Upper lobe of left lung (tissue), 6 donors: ENCODE measurements at regions not wholly inside any gene's neighbourhood (a gene's known extent, or its start where the extent isn't known, plus 50 kb on each side); places are given as distances from the start of the nearest gene placed in this dataset.

ENCODE experiments used
- ATAC-seq, 2 donors: fragments of 200-7000 bp; cut with Tn5 transposase; one replicate each; pipeline ENCODE4 v1.9.1; 2022; ENCODE audit warnings: mild to moderate bottlenecking in 2 of 2, moderate library complexity in 2 of 2; ENCODE audit not compliant: low FRiP score in 2 of 2
- DNase-seq, 2 donors: peaks; one replicate each; pipeline ENCODE4 v3.0.0-alpha.2; 2019 to 2020
- H3K27ac ChIP-seq, 4 donors: fragments of 200-600 bp; sonication (generic); one replicate each; pipeline ENCODE4 v1.5.1; 2016 to 2019
- H3K27me3 ChIP-seq, 4 donors: fragments of 200-600 bp; sonication (generic); one replicate each; pipeline ENCODE4 v1.5.1; 2017 to 2019
- H3K36me3 ChIP-seq, 4 donors: fragments of 200-600 bp; sonication (generic); one replicate each; pipeline ENCODE4 v1.5.1; 2016 to 2019
- H3K4me1 ChIP-seq, 4 donors: fragments of 200-600 bp; sonication (generic); one replicate each; pipeline ENCODE4 v1.5.1; 2018 to 2019
- H3K4me3 ChIP-seq, 4 donors: fragments of 200-600 bp; sonication (generic); one replicate each; pipeline ENCODE4 v1.5.1; 2017 to 2019; ENCODE audit warnings: mild to moderate bottlenecking in 2 of 4, moderate library complexity in 1 of 4
- H3K9me3 ChIP-seq, 4 donors: fragments of 200-600 bp; sonication (generic); one replicate each; pipeline ENCODE4 v1.5.1; 2018 to 2019
- EP300 ChIP-seq, 4 donors: sonication (generic); formaldehyde crosslinking; IDR thresholded peaks; one replicate each; pipeline ENCODE4 v1.5.1; 2017; ENCODE audit warnings: antibody characterized with exemption in 4 of 4, control low read depth in 2 of 4
- POLR2A ChIP-seq, 4 donors: fragments of 450-650 bp; IDR thresholded peaks; one replicate each; pipeline ENCODE4 v1.5.1; 2016 to 2017; ENCODE audit warnings: antibody characterized with exemption in 4 of 4, mild to moderate bottlenecking in 2 of 4
- POLR2AphosphoS5 ChIP-seq, 2 donors: sonication (generic); formaldehyde crosslinking; IDR thresholded peaks; one replicate each; pipeline ENCODE4 v1.5.1; 2017; ENCODE audit warnings: antibody characterized with exemption in 2 of 2
- WGBS, 2 donors: methylation state at CpG; one replicate each; pipeline ENCODE4 v1.1.5; 2017 to 2018; 5-methylcytosine and 5-hydroxymethylcytosine counted together
- TF ChIP-seq, protein P1 (sequence below), 6 experiments: fragments of 450-650 bp in 4 of 6; fragments of 200-600 bp in 2 of 6; sonication (generic) in 2 of 6; IDR thresholded peaks; one replicate each; pipeline ENCODE4 v1.5.1; 2016 to 2019; ENCODE audit warnings: antibody characterized with exemption in 6 of 6
- donor health status: DM: no; HTN: no; CAD: no; lungs with moderate emphysema.
- donor health status: DM: no; HTN: yes; CAD: no; lungs with severe emphysema.

DNA sequence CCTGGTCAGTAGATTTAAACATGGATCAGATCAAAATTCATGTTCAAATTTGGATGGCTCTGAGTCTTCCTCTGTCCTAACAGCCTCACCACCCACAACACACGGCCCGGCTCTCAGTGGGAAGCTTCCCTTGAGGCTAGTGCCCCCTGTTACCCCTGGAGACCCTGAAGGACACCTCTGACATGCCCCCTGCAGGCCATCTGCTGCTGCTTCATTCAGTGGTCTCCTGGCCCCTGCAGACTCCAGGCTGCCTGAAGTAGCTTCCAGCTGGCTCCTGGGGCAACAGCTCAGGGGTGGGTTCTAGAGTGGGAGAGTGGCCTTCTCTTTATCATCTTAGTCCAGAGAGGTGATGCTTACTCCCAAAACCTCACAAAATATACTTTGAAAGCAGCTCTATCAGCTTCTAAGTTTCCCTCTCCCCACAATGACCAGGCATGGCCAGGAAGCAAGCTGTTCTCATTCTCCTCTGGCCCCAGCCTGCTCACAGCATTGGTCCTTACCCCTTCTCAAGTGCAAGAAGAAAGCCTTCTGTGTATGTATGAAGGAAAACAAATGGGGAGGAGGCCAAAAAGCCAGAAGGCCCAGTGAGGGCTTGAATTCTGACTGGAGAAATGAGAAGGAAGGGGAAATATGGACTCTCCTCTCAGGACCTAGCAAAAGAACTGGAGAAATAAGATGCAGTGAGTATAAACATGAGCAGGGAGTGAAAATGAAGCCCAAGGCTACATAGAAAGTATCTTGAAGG is 189.6 kb upstream of the INHBA start:
- 75 to 80% methylated on average over 2 of the region's 2 CpGs for WGBS, 2 donors
- Histone ChIP-seq H3K36me3 (no peaks in the 10 kb centered on the region), H3K4me1 (no peaks in the 10 kb centered on the region), H3K4me3 (no peak overlapping the region), H3K27ac (no peak overlapping the region), H3K9me3 (no peaks in the 10 kb centered on the region), H3K27me3 (no peaks in the 10 kb centered on the region)
- TF ChIP-seq, protein P1, sequence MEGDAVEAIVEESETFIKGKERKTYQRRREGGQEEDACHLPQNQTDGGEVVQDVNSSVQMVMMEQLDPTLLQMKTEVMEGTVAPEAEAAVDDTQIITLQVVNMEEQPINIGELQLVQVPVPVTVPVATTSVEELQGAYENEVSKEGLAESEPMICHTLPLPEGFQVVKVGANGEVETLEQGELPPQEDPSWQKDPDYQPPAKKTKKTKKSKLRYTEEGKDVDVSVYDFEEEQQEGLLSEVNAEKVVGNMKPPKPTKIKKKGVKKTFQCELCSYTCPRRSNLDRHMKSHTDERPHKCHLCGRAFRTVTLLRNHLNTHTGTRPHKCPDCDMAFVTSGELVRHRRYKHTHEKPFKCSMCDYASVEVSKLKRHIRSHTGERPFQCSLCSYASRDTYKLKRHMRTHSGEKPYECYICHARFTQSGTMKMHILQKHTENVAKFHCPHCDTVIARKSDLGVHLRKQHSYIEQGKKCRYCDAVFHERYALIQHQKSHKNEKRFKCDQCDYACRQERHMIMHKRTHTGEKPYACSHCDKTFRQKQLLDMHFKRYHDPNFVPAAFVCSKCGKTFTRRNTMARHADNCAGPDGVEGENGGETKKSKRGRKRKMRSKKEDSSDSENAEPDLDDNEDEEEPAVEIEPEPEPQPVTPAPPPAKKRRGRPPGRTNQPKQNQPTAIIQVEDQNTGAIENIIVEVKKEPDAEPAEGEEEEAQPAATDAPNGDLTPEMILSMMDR (IDR thresholded peaks at IDR 0.05), result no peak
- TF ChIP-seq POLR2A (IDR thresholded peaks at IDR 0.05) (no peak), EP300 (IDR thresholded peaks at IDR 0.05) (no peak), POLR2AphosphoS5 (IDR thresholded peaks at IDR 0.05) (no peak)
- DNase-seq (no peak), ATAC-seq (peak in 1 of 2 donors; percentile 46)

DNA sequence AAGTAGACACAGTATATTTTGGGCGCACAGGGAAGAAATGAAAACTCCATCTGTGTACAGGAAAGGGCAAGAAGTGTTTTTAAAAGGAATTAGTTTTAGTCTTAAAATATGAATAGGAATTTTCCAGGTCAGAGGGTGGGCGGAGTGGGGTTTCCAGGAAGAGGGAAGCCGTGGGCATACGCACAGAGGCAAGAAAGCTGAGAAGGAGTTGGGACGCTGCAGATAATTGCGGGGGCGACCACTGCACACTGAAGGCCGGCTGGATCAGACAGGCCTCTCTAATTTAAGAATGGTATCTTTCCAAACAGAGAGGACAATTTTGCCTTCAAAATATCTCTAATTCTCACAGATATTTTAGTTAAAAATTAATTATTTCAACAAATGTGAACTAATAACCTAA is 189.1 kb upstream of the INHBA start:
- no peak overlapping the region for H3K4me3 ChIP-seq
- H3K9me3 ChIP-seq, result no peaks in the 10 kb centered on the region
- no peaks in the 10 kb centered on the region for H3K36me3 ChIP-seq
- no peaks in the 10 kb centered on the region for H3K27me3 ChIP-seq
- no peak overlapping the region for H3K27ac ChIP-seq
- TF ChIP-seq EP300 (IDR thresholded peaks at IDR 0.05), result no peak
- no peak for TF ChIP-seq POLR2AphosphoS5 (IDR thresholded peaks at IDR 0.05)
- TF ChIP-seq, protein P1 (IDR thresholded peaks at IDR 0.05), result no peak
- no peak for TF ChIP-seq POLR2A (IDR thresholded peaks at IDR 0.05)
- peaks cover 0 to 4% (median 2%) of the 10 kb centered on the region in 4 donors for H3K4me1 ChIP-seq
- DNase-seq (no peak), ATAC-seq (no peak)
- 79 to 83% methylated on average over 8 of the region's 8 CpGs for WGBS, 2 donors

DNA sequence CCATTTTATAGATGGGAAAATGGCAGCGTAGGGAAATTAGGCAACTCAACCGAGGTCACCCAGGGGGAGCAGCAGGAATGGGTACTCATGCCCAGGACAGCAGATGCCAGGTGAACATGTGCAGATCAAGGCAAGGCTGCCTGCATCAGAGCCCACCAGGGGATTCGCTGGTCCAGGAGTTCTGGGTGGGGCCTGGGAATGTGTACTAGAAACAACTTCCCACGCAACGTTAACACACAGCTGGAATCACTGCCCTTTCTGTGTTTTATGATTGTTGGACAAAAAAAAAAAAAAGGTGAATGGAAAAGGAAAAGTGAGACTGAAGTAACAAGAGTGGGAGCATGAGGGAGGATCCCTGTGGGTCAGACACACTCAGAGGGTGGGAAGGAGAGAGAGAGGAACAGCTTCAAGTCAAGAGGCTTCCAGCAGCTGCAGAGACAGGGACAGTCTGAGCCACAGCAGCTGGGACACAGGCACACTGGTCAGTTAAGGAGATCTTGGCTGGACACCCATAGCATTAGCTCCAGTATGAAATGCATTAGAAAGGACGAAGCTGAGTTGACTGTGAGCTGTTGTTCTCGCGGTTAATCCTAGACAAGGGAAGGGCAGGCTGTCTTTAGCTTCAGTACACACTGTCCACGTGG is 187.9 kb upstream of the INHBA start:
- 86 to 87% methylated on average over 9 of the region's 9 CpGs for WGBS, 2 donors
- TF ChIP-seq, protein P1 (IDR thresholded peaks at IDR 0.05), result no peak
- no peak for TF ChIP-seq POLR2A (IDR thresholded peaks at IDR 0.05)
- peak in 1 of 2 donors; percentile 18 for ATAC-seq
- DNase-seq, result no peak
- Histone ChIP-seq H3K36me3 (no peaks in the 10 kb centered on the region), H3K9me3 (no peaks in the 10 kb centered on the region), H3K4me1 (peaks cover 7 to 15% (median 11%) of the 10 kb centered on the region in 4 donors), H3K4me3 (no peak overlapping the region), H3K27me3 (no peaks in the 10 kb centered on the region), H3K27ac (no peak overlapping the region)

DNA sequence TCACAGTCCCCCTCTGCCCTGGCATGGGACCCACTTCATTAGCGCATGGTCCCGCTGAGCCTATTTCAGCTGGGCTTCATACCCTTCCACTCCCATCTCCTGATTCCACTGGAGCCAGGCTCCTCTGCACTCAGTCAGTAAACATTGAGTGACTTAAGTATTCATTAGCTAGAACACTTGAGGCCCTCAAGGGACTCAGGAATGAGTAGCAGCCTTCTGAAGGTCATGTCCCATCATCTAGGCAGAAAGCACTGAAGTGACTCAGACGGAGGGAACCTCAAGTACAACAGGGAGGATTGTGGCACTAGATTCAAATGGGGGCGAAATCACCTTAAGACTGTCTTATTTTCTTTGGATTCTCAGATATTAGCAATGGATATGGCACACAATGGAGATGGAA is 186.6 kb upstream of the INHBA start:
- DNase-seq, result no peak
- Histone ChIP-seq H3K36me3 (no peaks in the 10 kb centered on the region), H3K4me1 (peaks cover 7 to 15% (median 12%) of the 10 kb centered on the region in 4 donors), H3K4me3 (no peak overlapping the region), H3K27me3 (no peaks in the 10 kb centered on the region), H3K9me3 (no peaks in the 10 kb centered on the region), H3K27ac (no peak overlapping the region)
- TF ChIP-seq POLR2A (IDR thresholded peaks at IDR 0.05) (no peak), EP300 (IDR thresholded peaks at IDR 0.05) (no peak), POLR2AphosphoS5 (IDR thresholded peaks at IDR 0.05) (no peak)
- TF ChIP-seq, protein P1 (IDR thresholded peaks at IDR 0.05), result no peak
- no peak for ATAC-seq
- WGBS, 2 donors, result 76 to 84% methylated on average over 2 to 4 of the region's 4 CpGs
